IMR-90 (cell line): ENCODE measurements at regions not wholly inside any gene's neighbourhood (a gene's known extent, or its start where the extent isn't known, plus 50 kb on each side); places are given as distances from the start of the nearest gene placed in this dataset.

Source experiments
- BHLHE40 ChIP-seq: fragments of 150-350 bp; IDR thresholded peaks from 2 replicates; pipeline ENCODE4 v1.6.1; 2016; ENCODE audit warnings: mild to moderate bottlenecking, low read depth, low read length
- CEBPB ChIP-seq: IDR thresholded peaks from 2 replicates; pipeline ENCODE4 v1.6.1; 2012; ENCODE audit warnings: low read depth, low read length, improper control_type of control experiment
- CTCF ChIP-seq: conservative IDR thresholded peaks from 2 replicates; pipeline ENCODE4 v1.5.1; 2012; ENCODE audit warnings: mild to moderate bottlenecking, low read depth, low read length, improper control_type of control experiment
- ELK1 ChIP-seq: fragments of 150-350 bp; IDR thresholded peaks from 2 replicates; pipeline ENCODE4 v1.6.1; 2016; ENCODE audit warnings: low read depth, mild to moderate bottlenecking, low read length, moderate library complexity, borderline replicate concordance
- FOS ChIP-seq: fragments of 150-350 bp; IDR thresholded peaks from 2 replicates; pipeline ENCODE4 v1.6.1; 2016; ENCODE audit warnings: low read depth, low read length
- MAFK ChIP-seq: IDR thresholded peaks from 2 replicates; pipeline ENCODE4 v1.6.1; 2012; ENCODE audit warnings: low read depth, low read length, improper control_type of control experiment
- MAZ ChIP-seq: IDR thresholded peaks from 2 replicates; pipeline ENCODE4 v1.6.1; 2012; ENCODE audit warnings: low read depth, mild to moderate bottlenecking, low read length, improper control_type of control experiment, moderate library complexity, borderline replicate concordance
- MXI1 ChIP-seq: IDR thresholded peaks from 2 replicates; pipeline ENCODE4 v1.6.1; 2012; ENCODE audit warnings: low read depth, mild to moderate bottlenecking, low read length, moderate library complexity, borderline replicate concordance
- NFE2L2 ChIP-seq: fragments of 150-350 bp; IDR thresholded peaks from 2 replicates; pipeline ENCODE4 v1.6.1; 2016; ENCODE audit warnings: low read depth, mild to moderate bottlenecking, low read length
- POLR2A ChIP-seq: IDR thresholded peaks from 2 replicates; pipeline ENCODE4 v1.6.1; 2012; ENCODE audit warnings: mild to moderate bottlenecking, low read depth, low read length
- RCOR1 ChIP-seq: IDR thresholded peaks from 2 replicates; pipeline ENCODE4 v1.6.1; 2012; ENCODE audit warnings: mild to moderate bottlenecking, low read length, improper control_type of control experiment; ENCODE audit not compliant: insufficient replicate concordance
- SMC3 ChIP-seq: fragments of 150-350 bp; IDR thresholded peaks from 2 replicates; pipeline ENCODE4 v1.6.1; 2016; ENCODE audit warnings: low read depth, mild to moderate bottlenecking, antibody characterized with exemption, low read length, moderate library complexity
- USF2 ChIP-seq: fragments of 150-350 bp; IDR thresholded peaks from 2 replicates; pipeline ENCODE4 v1.6.1; 2017; ENCODE audit warnings: mild to moderate bottlenecking, antibody characterized with exemption, low read length, low read depth

GRCh38 chr14:39566795-39567194 lies 134.6 kb upstream of the FBXO33 start:
- TF ChIP-seq MAZ: no peak
- TF ChIP-seq FOS: no peak
- TF ChIP-seq CTCF: no peak
- TF ChIP-seq POLR2A: no peak
- no peak for TF ChIP-seq MXI1
- TF ChIP-seq NFE2L2: no peak
- no peak for TF ChIP-seq ELK1
- no peak for TF ChIP-seq BHLHE40
- no peak for TF ChIP-seq USF2
- no peak for TF ChIP-seq SMC3
- no peak for TF ChIP-seq CEBPB
- TF ChIP-seq MAFK: no peak
- no peak for TF ChIP-seq RCOR1
